ENCODE measurements at regions not wholly inside any gene's neighbourhood (a gene's known extent, or its start where the extent isn't known, plus 50 kb on each side); places are given as distances from the start of the nearest gene placed in this dataset.

GRCh38 chr3:177981576-177981975 lies 554.7 kb upstream of the KCNMB2 start:
- BruUV-seq (replicated peaks), result no TSS peak
- Histone ChIP-seq H3K4me1 (replicated peaks; ENCODE audit: insufficient read depth) (peaks cover 23% of the 10 kb centered on the region), H2AFZ (no peak overlapping the region), H3K9me3 (ENCODE audit: insufficient read depth, low read depth) (no peaks in the 10 kb centered on the region; the same call in none of the 2 replicates), H3K27me3 (ENCODE audit: insufficient read depth, low read depth) (no peaks in the 10 kb centered on the region), H4K20me1 (ENCODE audit: insufficient read depth) (no peaks in the 10 kb centered on the region), H3K79me2 (ENCODE audit: low read depth) (no peaks in the 10 kb centered on the region), H3K4me2 (no peak overlapping the region), H3K4me3 (no peak overlapping the region), H3K27ac (no peak overlapping the region), H3K9me2 (ENCODE audit: insufficient read depth) (no peaks in the 10 kb centered on the region; the same call in 1 of the 2 replicates), H3F3A (ENCODE audit: insufficient read depth, low read depth) (no peaks in the 10 kb centered on the region), H3K36me3 (ENCODE audit: low read depth) (no peaks in the 10 kb centered on the region)
- intact Hi-C loops (cut with micrococcal nuclease; ENCODE audit: unreplicated experiment), result no loop called here
- ChIA-PET POLR2A (ENCODE audit: unreplicated experiment) (no interaction called here), CTCF (no interaction called here)
- TF ChIP-seq CTCF (conservative IDR thresholded peaks at IDR 0.05) (no peak), EZH2 (IDR thresholded peaks at IDR 0.05; ENCODE audit: low read depth) (no peak)
- no peak for DNase-seq

GRCh38 chr3:177982034-177982433 lies 554.2 kb upstream of the KCNMB2 start:
- ChIA-PET POLR2A (ENCODE audit: unreplicated experiment) (no interaction called here), CTCF (no interaction called here)
- H3K79me2 ChIP-seq (ENCODE audit: low read depth), result no peaks in the 10 kb centered on the region
- no peaks in the 10 kb centered on the region for H3K36me3 ChIP-seq (ENCODE audit: low read depth)
- BruUV-seq (replicated peaks), result no TSS peak
- no peak overlapping the region for H3K4me2 ChIP-seq
- H3K4me3 ChIP-seq, result no peak overlapping the region
- no peak overlapping the region for H2AFZ ChIP-seq
- no peaks in the 10 kb centered on the region for H3K27me3 ChIP-seq (ENCODE audit: insufficient read depth, low read depth)
- no peaks in the 10 kb centered on the region for H4K20me1 ChIP-seq (ENCODE audit: insufficient read depth)
- intact Hi-C loops (cut with micrococcal nuclease; ENCODE audit: unreplicated experiment), result no loop called here
- DNase-seq, result peak in 1 of 2 experiments; percentile 58
- H3F3A ChIP-seq (ENCODE audit: insufficient read depth, low read depth), result no peaks in the 10 kb centered on the region
- H3K4me1 ChIP-seq (replicated peaks; ENCODE audit: insufficient read depth), result peaks cover 23% of the 10 kb centered on the region
- no peak overlapping the region for H3K27ac ChIP-seq
- H3K9me2 ChIP-seq (ENCODE audit: insufficient read depth), result no peaks in the 10 kb centered on the region; the same call in 1 of the 2 replicates
- H3K9me3 ChIP-seq (ENCODE audit: insufficient read depth, low read depth), result no peaks in the 10 kb centered on the region; the same call in none of the 2 replicates
- TF ChIP-seq EZH2 (IDR thresholded peaks at IDR 0.05; ENCODE audit: low read depth) (no peak), CTCF (conservative IDR thresholded peaks at IDR 0.05) (no peak)

- intact Hi-C loops (cut with micrococcal nuclease; ENCODE audit: unreplicated experiment), result no loop called here
- Histone ChIP-seq H3K27ac (no peak overlapping the region), H3K79me2 (ENCODE audit: low read depth) (no peaks in the 10 kb centered on the region), H3K4me2 (no peak overlapping the region), H3K36me3 (ENCODE audit: low read depth) (no peaks in the 10 kb centered on the region), H3K9me2 (ENCODE audit: insufficient read depth) (no peaks in the 10 kb centered on the region; the same call in 1 of the 2 replicates), H4K20me1 (ENCODE audit: insufficient read depth) (no peaks in the 10 kb centered on the region), H3F3A (ENCODE audit: insufficient read depth, low read depth) (no peaks in the 10 kb centered on the region), H3K4me3 (no peak overlapping the region), H3K27me3 (ENCODE audit: insufficient read depth, low read depth) (no peaks in the 10 kb centered on the region), H3K4me1 (replicated peaks; ENCODE audit: insufficient read depth) (peaks cover 11% of the 10 kb centered on the region), H3K9me3 (ENCODE audit: insufficient read depth, low read depth) (no peaks in the 10 kb centered on the region; the same call in 1 of the 2 replicates), H2AFZ (no peak overlapping the region)
- no peak for DNase-seq
- no TSS peak for BruUV-seq (replicated peaks)
- ChIA-PET CTCF (no interaction called here), POLR2A (ENCODE audit: unreplicated experiment) (interaction anchor here (0.6 kb wide), 1 partner anchor 540 kb away, joined by 9 read pairs; no protein-coding TSS in a partner anchor)
- no peak for TF ChIP-seq EZH2 (IDR thresholded peaks at IDR 0.05; ENCODE audit: low read depth)
- no peak for TF ChIP-seq CTCF (conservative IDR thresholded peaks at IDR 0.05)
These were observed 552.9 kb upstream of the KCNMB2 start for GRCh38 chr3:177983320-177983719.

All from PC-9 (cell line).